HEK293 (cell line): ENCODE measurements at regions not wholly inside any gene's neighbourhood (a gene's known extent, or its start where the extent isn't known, plus 50 kb on each side); places are given as distances from the start of the nearest gene placed in this dataset.

ENCODE experiments used
- CTCF ChIA-PET: fragments of 350-600 bp; formaldehyde crosslinking; extraction: SDS; loops from one replicate; lab custom pipeline; 2021; ENCODE audit warnings: antibody characterized with exemption; lab: Yijun Ruan, JAX
- POLR2A ChIA-PET: fragments of 300-600 bp; formaldehyde crosslinking; extraction: SDS; loops from one replicate; lab custom pipeline; 2020; ENCODE audit warnings: antibody characterized with exemption, inconsistent platforms; lab: Yijun Ruan, JAX
- H3K27ac ChIP-seq: fragments of 200-500 bp; sonication (Bioruptor generic); 2 replicates; pipeline ENCODE4 v1.5.1; 2014; ENCODE audit warnings: low read depth, low read length, control low read depth, inconsistent platforms; ENCODE audit errors: extremely low read depth
- H3K36me3 ChIP-seq, 2 experiments: fragments of 200-500 bp in 1 of 2; sonication (Bioruptor generic) in 1 of 2; 1 replicate in 1 of 2; 2 replicates in 1 of 2; pipeline ENCODE4 v1.5.1; 2014 to 2017; ENCODE audit warnings: inconsistent platforms in 2 of 2, low read length in 2 of 2; ENCODE audit not compliant: control insufficient read depth in 2 of 2, insufficient read depth in 1 of 2
- H3K4me1 ChIP-seq: fragments of 200-500 bp; sonication (Bioruptor generic); 2 replicates; pipeline ENCODE4 v1.5.1; 2014; ENCODE audit warnings: mild to moderate bottlenecking, low read length, inconsistent platforms; ENCODE audit not compliant: control insufficient read depth, insufficient read depth
- H3K4me3 ChIP-seq: 2 replicates; pipeline ENCODE4 v1.5.1; 2011; ENCODE audit warnings: low read depth, mild to moderate bottlenecking, control low read depth, low read length, moderate library complexity
- H3K9me3 ChIP-seq: fragments of 200-500 bp; sonication (Bioruptor generic); 2 replicates; pipeline ENCODE4 v1.5.1; 2014; ENCODE audit warnings: low read depth, low read length, inconsistent platforms; ENCODE audit not compliant: control insufficient read depth, insufficient read depth
- HOXC10 ChIP-seq: sonication (generic); formaldehyde crosslinking; IDR thresholded peaks from 2 replicates; pipeline ENCODE4 v1.8.1; 2023; ENCODE audit warnings: mild to moderate bottlenecking, missing genetic modification reagents
- KLF10 ChIP-seq: fragments of 450-650 bp; IDR thresholded peaks from 2 replicates; pipeline ENCODE4 v1.5.1; 2018; ENCODE audit warnings: missing biosample characterization, mild to moderate bottlenecking, missing genetic modification characterization
- OSR2 ChIP-seq: fragments of 450-650 bp; formaldehyde crosslinking; IDR thresholded peaks from 2 replicates; pipeline ENCODE4 v1.5.1; 2016; ENCODE audit warnings: missing biosample characterization, missing genetic modification characterization
- SP3 ChIP-seq: fragments of 450-650 bp; formaldehyde crosslinking; IDR thresholded peaks from 2 replicates; pipeline ENCODE4 v1.5.1; 2016; ENCODE audit warnings: missing biosample characterization, missing genetic modification characterization
- ZBTB21 ChIP-seq: fragments of 450-650 bp; formaldehyde crosslinking; IDR thresholded peaks from 2 replicates; pipeline ENCODE4 v1.5.1; 2017; ENCODE audit warnings: missing biosample characterization, missing genetic modification characterization
- ZNF157 ChIP-seq: fragments of 450-650 bp; formaldehyde crosslinking; IDR thresholded peaks from 2 replicates; pipeline ENCODE4 v1.5.1; 2016; ENCODE audit warnings: missing biosample characterization, missing genetic modification characterization
- ZNF19 ChIP-seq: fragments of 450-650 bp; formaldehyde crosslinking; IDR thresholded peaks from 2 replicates; pipeline ENCODE4; 2016; ENCODE audit warnings: missing biosample characterization, missing genetic modification characterization, low read depth
- ZNF202 ChIP-seq: fragments of 450-650 bp; formaldehyde crosslinking; IDR thresholded peaks from 2 replicates; pipeline ENCODE4 v1.5.1; 2016; ENCODE audit warnings: missing biosample characterization, missing genetic modification characterization, borderline replicate concordance
- ZNF26 ChIP-seq: fragments of 450-650 bp; formaldehyde crosslinking; IDR thresholded peaks from 2 replicates; pipeline ENCODE4 v1.5.1; 2016; ENCODE audit warnings: missing biosample characterization, missing genetic modification characterization
- ZNF416 ChIP-seq: fragments of 450-650 bp; formaldehyde crosslinking; IDR thresholded peaks from 2 replicates; pipeline ENCODE4 v1.5.1; 2016; ENCODE audit warnings: missing biosample characterization, missing genetic modification characterization
- ZNF423 ChIP-seq: fragments of 450-650 bp; formaldehyde crosslinking; IDR thresholded peaks from 2 replicates; pipeline ENCODE4 v1.5.1; 2016; ENCODE audit warnings: missing biosample characterization, missing genetic modification characterization
- ZNF426 ChIP-seq: fragments of 450-650 bp; formaldehyde crosslinking; IDR thresholded peaks from 2 replicates; pipeline ENCODE4 v1.5.1; 2017; ENCODE audit warnings: missing biosample characterization, missing genetic modification characterization, mild to moderate bottlenecking, inconsistent platforms, moderate library complexity
- ZNF560 ChIP-seq: fragments of 450-650 bp; formaldehyde crosslinking; IDR thresholded peaks from 2 replicates; pipeline ENCODE4 v1.5.1; 2017; ENCODE audit warnings: missing biosample characterization, missing genetic modification characterization, borderline replicate concordance
- ZNF585B ChIP-seq: fragments of 450-650 bp; formaldehyde crosslinking; IDR thresholded peaks from 2 replicates; pipeline ENCODE4 v1.5.1; 2016; ENCODE audit warnings: missing biosample characterization, missing genetic modification characterization
- ZNF623 ChIP-seq: fragments of 450-650 bp; formaldehyde crosslinking; IDR thresholded peaks from 2 replicates; pipeline ENCODE4 v1.5.1; 2016; ENCODE audit warnings: missing biosample characterization, missing genetic modification characterization
- ZNF626 ChIP-seq: fragments of 450-650 bp; sonication (Bioruptor Pico); formaldehyde crosslinking; IDR thresholded peaks from 2 replicates; pipeline ENCODE4 v1.5.1; 2018; ENCODE audit warnings: missing biosample characterization, missing genetic modification characterization, inconsistent platforms
- ZNF658 ChIP-seq: fragments of 450-650 bp; formaldehyde crosslinking; IDR thresholded peaks from 2 replicates; pipeline ENCODE4; 2016; ENCODE audit warnings: missing biosample characterization, missing genetic modification characterization
- ZNF677 ChIP-seq: fragments of 450-650 bp; IDR thresholded peaks from 2 replicates; pipeline ENCODE4 v1.5.0; 2018; ENCODE audit warnings: missing biosample characterization, mild to moderate bottlenecking, missing genetic modification characterization, moderate library complexity
- ZNF701 ChIP-seq: fragments of 450-650 bp; formaldehyde crosslinking; IDR thresholded peaks from 2 replicates; pipeline ENCODE4 v1.5.1; 2016; ENCODE audit warnings: missing biosample characterization, missing genetic modification characterization
- ZNF792 ChIP-seq: fragments of 450-650 bp; formaldehyde crosslinking; IDR thresholded peaks from 2 replicates; pipeline ENCODE4 v1.5.1; 2016; ENCODE audit warnings: missing biosample characterization, missing genetic modification characterization
- ZSCAN23 ChIP-seq: fragments of 450-650 bp; formaldehyde crosslinking; IDR thresholded peaks from 2 replicates; pipeline ENCODE4 v1.5.1; 2016; ENCODE audit warnings: missing biosample characterization, missing genetic modification characterization
- TF ChIP-seq, protein P1 (sequence below): fragments of 450-650 bp; formaldehyde crosslinking; IDR thresholded peaks from 2 replicates; pipeline ENCODE4 v1.5.1; 2016; ENCODE audit warnings: missing biosample characterization, missing genetic modification characterization
- TF ChIP-seq, protein P2 (sequence below): fragments of 450-650 bp; formaldehyde crosslinking; IDR thresholded peaks from 2 replicates; pipeline ENCODE4 v1.5.1; 2016; ENCODE audit warnings: missing biosample characterization, missing genetic modification characterization
- TF ChIP-seq, protein P3 (sequence below): fragments of 450-650 bp; formaldehyde crosslinking; IDR thresholded peaks from 2 replicates; pipeline ENCODE4 v1.5.1; 2016; ENCODE audit warnings: missing biosample characterization, missing genetic modification characterization

DNA sequence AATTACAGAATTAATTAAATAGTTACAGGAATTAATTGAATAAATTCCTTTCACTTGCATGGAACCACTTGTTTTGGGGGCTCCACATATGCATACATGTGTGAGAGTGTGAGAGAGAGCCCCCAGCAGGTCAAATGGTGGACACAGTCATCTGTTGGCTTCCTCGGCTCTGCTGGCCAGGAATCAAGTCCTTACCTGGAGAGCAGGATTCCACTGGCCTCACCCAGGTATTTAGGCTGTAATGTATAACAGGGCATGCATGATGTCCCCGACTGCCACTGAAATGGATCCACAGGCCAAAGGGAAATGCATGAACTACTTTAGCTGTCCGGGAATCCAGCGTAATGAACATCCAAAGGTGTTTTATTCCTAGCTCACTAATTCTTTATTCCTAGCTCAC lies 139.7 kb upstream of the SMAD3 start:
- TF ChIP-seq ZBTB21 (tag by site-specific recombination) (no peak), ZNF701 (tag by site-specific recombination) (no peak), ZNF26 (tag by site-specific recombination) (no peak), HOXC10 (no peak), ZNF19 (tag by site-specific recombination) (no peak), ZNF658 (no peak), KLF10 (no peak)
- TF ChIP-seq, protein P1, sequence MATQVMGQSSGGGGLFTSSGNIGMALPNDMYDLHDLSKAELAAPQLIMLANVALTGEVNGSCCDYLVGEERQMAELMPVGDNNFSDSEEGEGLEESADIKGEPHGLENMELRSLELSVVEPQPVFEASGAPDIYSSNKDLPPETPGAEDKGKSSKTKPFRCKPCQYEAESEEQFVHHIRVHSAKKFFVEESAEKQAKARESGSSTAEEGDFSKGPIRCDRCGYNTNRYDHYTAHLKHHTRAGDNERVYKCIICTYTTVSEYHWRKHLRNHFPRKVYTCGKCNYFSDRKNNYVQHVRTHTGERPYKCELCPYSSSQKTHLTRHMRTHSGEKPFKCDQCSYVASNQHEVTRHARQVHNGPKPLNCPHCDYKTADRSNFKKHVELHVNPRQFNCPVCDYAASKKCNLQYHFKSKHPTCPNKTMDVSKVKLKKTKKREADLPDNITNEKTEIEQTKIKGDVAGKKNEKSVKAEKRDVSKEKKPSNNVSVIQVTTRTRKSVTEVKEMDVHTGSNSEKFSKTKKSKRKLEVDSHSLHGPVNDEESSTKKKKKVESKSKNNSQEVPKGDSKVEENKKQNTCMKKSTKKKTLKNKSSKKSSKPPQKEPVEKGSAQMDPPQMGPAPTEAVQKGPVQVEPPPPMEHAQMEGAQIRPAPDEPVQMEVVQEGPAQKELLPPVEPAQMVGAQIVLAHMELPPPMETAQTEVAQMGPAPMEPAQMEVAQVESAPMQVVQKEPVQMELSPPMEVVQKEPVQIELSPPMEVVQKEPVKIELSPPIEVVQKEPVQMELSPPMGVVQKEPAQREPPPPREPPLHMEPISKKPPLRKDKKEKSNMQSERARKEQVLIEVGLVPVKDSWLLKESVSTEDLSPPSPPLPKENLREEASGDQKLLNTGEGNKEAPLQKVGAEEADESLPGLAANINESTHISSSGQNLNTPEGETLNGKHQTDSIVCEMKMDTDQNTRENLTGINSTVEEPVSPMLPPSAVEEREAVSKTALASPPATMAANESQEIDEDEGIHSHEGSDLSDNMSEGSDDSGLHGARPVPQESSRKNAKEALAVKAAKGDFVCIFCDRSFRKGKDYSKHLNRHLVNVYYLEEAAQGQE (tag by site-specific recombination): no peak
- TF ChIP-seq, protein P2, sequence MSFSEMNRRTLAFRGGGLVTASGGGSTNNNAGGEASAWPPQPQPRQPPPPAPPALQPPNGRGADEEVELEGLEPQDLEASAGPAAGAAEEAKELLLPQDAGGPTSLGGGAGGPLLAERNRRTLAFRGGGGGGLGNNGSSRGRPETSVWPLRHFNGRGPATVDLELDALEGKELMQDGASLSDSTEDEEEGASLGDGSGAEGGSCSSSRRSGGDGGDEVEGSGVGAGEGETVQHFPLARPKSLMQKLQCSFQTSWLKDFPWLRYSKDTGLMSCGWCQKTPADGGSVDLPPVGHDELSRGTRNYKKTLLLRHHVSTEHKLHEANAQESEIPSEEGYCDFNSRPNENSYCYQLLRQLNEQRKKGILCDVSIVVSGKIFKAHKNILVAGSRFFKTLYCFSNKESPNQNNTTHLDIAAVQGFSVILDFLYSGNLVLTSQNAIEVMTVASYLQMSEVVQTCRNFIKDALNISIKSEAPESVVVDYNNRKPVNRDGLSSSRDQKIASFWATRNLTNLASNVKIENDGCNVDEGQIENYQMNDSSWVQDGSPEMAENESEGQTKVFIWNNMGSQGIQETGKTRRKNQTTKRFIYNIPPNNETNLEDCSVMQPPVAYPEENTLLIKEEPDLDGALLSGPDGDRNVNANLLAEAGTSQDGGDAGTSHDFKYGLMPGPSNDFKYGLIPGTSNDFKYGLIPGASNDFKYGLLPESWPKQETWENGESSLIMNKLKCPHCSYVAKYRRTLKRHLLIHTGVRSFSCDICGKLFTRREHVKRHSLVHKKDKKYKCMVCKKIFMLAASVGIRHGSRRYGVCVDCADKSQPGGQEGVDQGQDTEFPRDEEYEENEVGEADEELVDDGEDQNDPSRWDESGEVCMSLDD (tag by site-specific recombination): no peak
- TF ChIP-seq, protein P3, sequence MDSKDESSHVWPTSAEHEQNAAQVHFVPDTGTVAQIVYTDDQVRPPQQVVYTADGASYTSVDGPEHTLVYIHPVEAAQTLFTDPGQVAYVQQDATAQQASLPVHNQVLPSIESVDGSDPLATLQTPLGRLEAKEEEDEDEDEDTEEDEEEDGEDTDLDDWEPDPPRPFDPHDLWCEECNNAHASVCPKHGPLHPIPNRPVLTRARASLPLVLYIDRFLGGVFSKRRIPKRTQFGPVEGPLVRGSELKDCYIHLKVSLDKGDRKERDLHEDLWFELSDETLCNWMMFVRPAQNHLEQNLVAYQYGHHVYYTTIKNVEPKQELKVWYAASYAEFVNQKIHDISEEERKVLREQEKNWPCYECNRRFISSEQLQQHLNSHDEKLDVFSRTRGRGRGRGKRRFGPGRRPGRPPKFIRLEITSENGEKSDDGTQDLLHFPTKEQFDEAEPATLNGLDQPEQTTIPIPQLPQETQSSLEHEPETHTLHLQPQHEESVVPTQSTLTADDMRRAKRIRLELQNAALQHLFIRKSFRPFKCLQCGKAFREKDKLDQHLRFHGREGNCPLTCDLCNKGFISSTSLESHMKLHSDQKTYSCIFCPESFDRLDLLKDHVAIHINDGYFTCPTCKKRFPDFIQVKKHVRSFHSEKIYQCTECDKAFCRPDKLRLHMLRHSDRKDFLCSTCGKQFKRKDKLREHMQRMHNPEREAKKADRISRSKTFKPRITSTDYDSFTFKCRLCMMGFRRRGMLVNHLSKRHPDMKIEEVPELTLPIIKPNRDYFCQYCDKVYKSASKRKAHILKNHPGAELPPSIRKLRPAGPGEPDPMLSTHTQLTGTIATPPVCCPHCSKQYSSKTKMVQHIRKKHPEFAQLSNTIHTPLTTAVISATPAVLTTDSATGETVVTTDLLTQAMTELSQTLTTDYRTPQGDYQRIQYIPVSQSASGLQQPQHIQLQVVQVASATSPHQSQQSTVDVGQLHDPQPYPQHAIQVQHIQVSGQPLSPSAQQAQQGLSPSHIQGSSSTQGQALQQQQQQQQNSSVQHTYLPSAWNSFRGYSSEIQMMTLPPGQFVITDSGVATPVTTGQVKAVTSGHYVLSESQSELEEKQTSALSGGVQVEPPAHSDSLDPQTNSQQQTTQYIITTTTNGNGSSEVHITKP: no peak
- no peaks in the 10 kb centered on the region for H3K36me3 ChIP-seq
- ChIA-PET POLR2A (no interaction called here), CTCF (interaction anchor here (0.6 to 1.4 kb wide), 2 partner anchors 20 to 61 kb away, joined by 3 to 4 read pairs; no protein-coding TSS in a partner anchor)
- H3K4me1 ChIP-seq: peaks cover 5% of the 10 kb centered on the region; the same call in 1 of the 2 replicates
- no peak overlapping the region for H3K27ac ChIP-seq
- H3K9me3 ChIP-seq: no peaks in the 10 kb centered on the region
- no peak overlapping the region for H3K4me3 ChIP-seq

DNA sequence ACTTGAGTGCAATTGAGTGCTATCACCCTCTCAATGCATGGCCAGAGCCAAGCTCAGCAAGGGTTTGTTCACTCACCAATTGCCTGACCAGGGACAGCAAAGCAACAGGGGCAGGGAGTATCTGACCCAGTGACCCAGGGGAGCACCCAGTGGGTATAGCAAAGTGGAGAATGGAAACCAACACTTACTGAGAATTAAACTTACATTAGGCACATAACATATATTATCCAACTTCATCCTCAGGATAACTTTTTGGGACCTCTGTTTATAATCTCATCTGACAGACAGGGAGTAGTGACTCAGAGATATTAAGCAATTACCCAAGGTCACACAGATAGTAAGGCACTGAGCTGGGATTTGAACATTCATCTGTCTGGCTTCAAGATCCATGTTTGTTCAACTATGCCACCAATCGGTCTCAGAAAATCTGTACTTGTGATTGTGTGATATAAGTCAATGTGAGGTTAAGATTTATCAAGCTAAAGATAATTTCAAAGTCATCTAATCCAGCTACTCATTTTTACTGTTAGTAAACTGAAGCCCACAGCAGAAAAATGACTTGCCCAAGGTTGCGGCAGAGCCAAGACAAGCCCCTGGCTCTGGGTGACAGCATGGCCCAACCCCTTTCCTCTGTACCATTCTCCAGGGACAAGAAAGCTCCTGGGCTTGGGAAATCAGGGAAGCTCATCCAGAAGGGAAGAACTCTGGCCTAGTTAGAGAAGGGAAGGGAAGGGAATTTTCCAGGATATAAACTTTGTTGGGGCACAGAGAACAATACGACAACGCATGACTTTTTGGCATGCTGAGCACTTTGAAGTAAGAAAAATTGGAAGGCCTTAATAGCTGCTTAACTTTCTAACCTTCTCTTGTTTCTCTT lies 138.0 kb upstream of the SMAD3 start:
- Histone ChIP-seq H3K4me1 (peaks cover 15% of the 10 kb centered on the region), H3K4me3 (no peak overlapping the region), H3K9me3 (no peaks in the 10 kb centered on the region), H3K36me3 (no peaks in the 10 kb centered on the region), H3K27ac (no peak overlapping the region)
- CTCF ChIA-PET: interaction anchor here (0.5 to 1.3 kb wide), 10 partner anchors 9 to 484 kb away, joined by 3 to 13 read pairs (median 4); no protein-coding TSS in a partner anchor
- POLR2A ChIA-PET: no interaction called here
- TF ChIP-seq ZNF792 (no peak), ZNF416 (tag by site-specific recombination) (no peak), ZNF677 (no peak), ZNF202 (tag by site-specific recombination) (no peak), OSR2 (tag by site-specific recombination) (no peak), ZNF426 (tag by site-specific recombination) (no peak), ZNF157 (tag by site-specific recombination) (no peak), ZNF423 (tag by site-specific recombination) (no peak), ZNF560 (no peak), SP3 (tag by site-specific recombination) (no peak), ZNF626 (tag by site-specific recombination) (no peak), ZNF623 (no peak), ZSCAN23 (tag by site-specific recombination) (no peak), ZNF585B (tag by site-specific recombination) (no peak)
